Spinal cord (tissue), 9 donors: ENCODE measurements at regions not wholly inside any gene's neighbourhood (a gene's known extent, or its start where the extent isn't known, plus 50 kb on each side); places are given as distances from the start of the nearest gene placed in this dataset.

Experiments used
- DNase-seq, 6 donors: peaks; one replicate each; pipeline versions ENCODE4 v3.0.0 to v3.0.0-alpha.2; 2013 to 2015; ENCODE audit warnings: low spot score in 6 of 6, low read depth in 4 of 6
- H3K27ac ChIP-seq: one replicate; pipeline ENCODE4 v1.5.1; 2013; ENCODE audit warnings: low read depth, low read length, control low read depth
- H3K27me3 ChIP-seq: one replicate; pipeline ENCODE4 v1.6.1; 2013; ENCODE audit warnings: low read length; ENCODE audit not compliant: control insufficient read depth, insufficient read depth
- H3K36me3 ChIP-seq: one replicate; pipeline ENCODE4 v1.6.1; 2013; ENCODE audit warnings: low read length; ENCODE audit not compliant: control insufficient read depth, insufficient read depth
- H3K4me1 ChIP-seq: one replicate; pipeline ENCODE4 v1.6.1; 2013; ENCODE audit warnings: low read length; ENCODE audit not compliant: control insufficient read depth, insufficient read depth
- H3K4me3 ChIP-seq: one replicate; pipeline ENCODE4 v1.5.1; 2013; ENCODE audit warnings: low read depth, low read length, control low read depth
- H3K9me3 ChIP-seq: one replicate; pipeline ENCODE4 v1.6.1; 2013; ENCODE audit warnings: low read length; ENCODE audit not compliant: control insufficient read depth, insufficient read depth
- WGBS: methylation state at CpG from one replicate; pipeline ENCODE4 v1.1.5; 2013; ENCODE audit warnings: missing lambda C conversion rate; ENCODE audit not compliant: insufficient coverage; 5-methylcytosine and 5-hydroxymethylcytosine counted together
- donor health status: healthy.

- DNase-seq: no peak
- H3K9me3 ChIP-seq: no peaks in the 10 kb centered on the region
- 100% methylated on average over 1 of the region's 2 CpGs for WGBS
- H3K27me3 ChIP-seq: no peaks in the 10 kb centered on the region
- H3K4me1 ChIP-seq: no peaks in the 10 kb centered on the region
- H3K36me3 ChIP-seq: no peaks in the 10 kb centered on the region
- H3K4me3 ChIP-seq: no peak overlapping the region
- no peak overlapping the region for H3K27ac ChIP-seq
Observed at GRCh38 chr6:103191391-103192093, 1668.2 kb downstream of the HACE1 start.

GRCh38 chr6:103184776-103185175 lies 1674.9 kb downstream of the HACE1 start:
- Histone ChIP-seq H3K4me1 (no peaks in the 10 kb centered on the region), H3K9me3 (no peaks in the 10 kb centered on the region), H3K4me3 (no peak overlapping the region), H3K27me3 (no peaks in the 10 kb centered on the region), H3K36me3 (no peaks in the 10 kb centered on the region), H3K27ac (no peak overlapping the region)
- 96% methylated on average over 2 of the region's 3 CpGs for WGBS
- DNase-seq: no peak

- Histone ChIP-seq H3K36me3 (no peaks in the 10 kb centered on the region), H3K9me3 (no peaks in the 10 kb centered on the region), H3K27ac (no peak overlapping the region), H3K4me1 (no peaks in the 10 kb centered on the region), H3K4me3 (no peak overlapping the region), H3K27me3 (no peaks in the 10 kb centered on the region)
- no peak for DNase-seq
- WGBS: 89% methylated on average over 3 of the region's 3 CpGs
Observed at GRCh38 chr6:103183831-103184411, 1675.8 kb downstream of the HACE1 start.

- WGBS: no CpG with 5 or more reads among the region's 1 CpG
- Histone ChIP-seq H3K4me3 (no peak overlapping the region), H3K27ac (no peak overlapping the region)
Observed at GRCh38 chr6:103178193-103178592, 1681.5 kb downstream of the HACE1 start.

GRCh38 chr6:103177791-103178190 lies 1681.9 kb downstream of the HACE1 start:
- no peaks in the 10 kb centered on the region for H3K4me1 ChIP-seq
- H3K9me3 ChIP-seq: no peaks in the 10 kb centered on the region
- no peaks in the 10 kb centered on the region for H3K27me3 ChIP-seq
- H3K27ac ChIP-seq: no peak overlapping the region
- no peaks in the 10 kb centered on the region for H3K36me3 ChIP-seq
- no peak for DNase-seq
- H3K4me3 ChIP-seq: no peak overlapping the region
- WGBS: no CpG with 5 or more reads among the region's 1 CpG

More at GRCh38 chr6:103178193-103178592, 1681.5 kb downstream of the HACE1 start:
- no peaks in the 10 kb centered on the region for H3K9me3 ChIP-seq
- H3K27me3 ChIP-seq: no peaks in the 10 kb centered on the region
- peak in 1 of 6 donors; percentile 5 for DNase-seq
- no peaks in the 10 kb centered on the region for H3K36me3 ChIP-seq
- H3K4me1 ChIP-seq: no peaks in the 10 kb centered on the region

- no peaks in the 10 kb centered on the region for H3K36me3 ChIP-seq
- H3K27me3 ChIP-seq: no peaks in the 10 kb centered on the region
- H3K9me3 ChIP-seq: no peaks in the 10 kb centered on the region
- no peak overlapping the region for H3K4me3 ChIP-seq
- no peak overlapping the region for H3K27ac ChIP-seq
- 63% methylated on average over 1 of the region's 1 CpG for WGBS
- no peak for DNase-seq
- no peaks in the 10 kb centered on the region for H3K4me1 ChIP-seq
Observed at GRCh38 chr6:103175056-103175455, 1684.7 kb downstream of the HACE1 start.

GRCh38 chr6:103167345-103168071 lies 1692.2 kb downstream of the HACE1 start:
- H3K36me3 ChIP-seq: no peaks in the 10 kb centered on the region
- no peaks in the 10 kb centered on the region for H3K27me3 ChIP-seq
- H3K9me3 ChIP-seq: no peaks in the 10 kb centered on the region
- no peak overlapping the region for H3K4me3 ChIP-seq
- whole genome bisulfite sequencing: 92% methylated on average over 3 of the region's 4 CpGs
- no peak for DNase-seq
- H3K27ac ChIP-seq: no peak overlapping the region
- no peaks in the 10 kb centered on the region for H3K4me1 ChIP-seq

- WGBS: no CpG with 5 or more reads among the region's 4 CpGs
- Histone ChIP-seq H3K36me3 (no peaks in the 10 kb centered on the region), H3K4me3 (no peak overlapping the region), H3K27me3 (no peaks in the 10 kb centered on the region), H3K9me3 (no peaks in the 10 kb centered on the region), H3K27ac (no peak overlapping the region), H3K4me1 (no peaks in the 10 kb centered on the region)
- DNase-seq: no peak
Observed at GRCh38 chr6:103154779-103155572, 1704.7 kb downstream of the HACE1 start.

- Histone ChIP-seq H3K4me1 (no peaks in the 10 kb centered on the region), H3K4me3 (no peak overlapping the region), H3K36me3 (no peaks in the 10 kb centered on the region), H3K27ac (no peak overlapping the region), H3K9me3 (no peaks in the 10 kb centered on the region), H3K27me3 (no peaks in the 10 kb centered on the region)
- no CpG with 5 or more reads among the region's 3 CpGs for WGBS
- DNase-seq: no peak
Observed at GRCh38 chr6:103153016-103153415, 1706.7 kb downstream of the HACE1 start.
